Cardiac fibroblast (primary cell): ENCODE measurements at regions not wholly inside any gene's neighbourhood (a gene's known extent, or its start where the extent isn't known, plus 50 kb on each side); places are given as distances from the start of the nearest gene placed in this dataset.

Source experiments
- DNase-seq, 2 donors: peaks; one replicate each; pipeline versions ENCODE4 v3.0.0 to v3.0.0-alpha.2; 2010; ENCODE audit warnings: low read depth in 2 of 2
- H3K4me3 ChIP-seq, 2 donors: replicated peaks in 1 of 2; 1 replicate in 1 of 2; 2 replicates in 1 of 2; pipeline ENCODE4 v1.5.1; 2011; ENCODE audit warnings: low read depth in 2 of 2, low read length in 2 of 2, mild to moderate bottlenecking in 2 of 2, moderate library complexity in 1 of 2
- TF ChIP-seq, protein P1 (sequence below): IDR thresholded peaks from one replicate; pipeline ENCODE4 v1.5.1; 2011; ENCODE audit warnings: low read depth, mild to moderate bottlenecking, low read length, inconsistent platforms

DNA sequence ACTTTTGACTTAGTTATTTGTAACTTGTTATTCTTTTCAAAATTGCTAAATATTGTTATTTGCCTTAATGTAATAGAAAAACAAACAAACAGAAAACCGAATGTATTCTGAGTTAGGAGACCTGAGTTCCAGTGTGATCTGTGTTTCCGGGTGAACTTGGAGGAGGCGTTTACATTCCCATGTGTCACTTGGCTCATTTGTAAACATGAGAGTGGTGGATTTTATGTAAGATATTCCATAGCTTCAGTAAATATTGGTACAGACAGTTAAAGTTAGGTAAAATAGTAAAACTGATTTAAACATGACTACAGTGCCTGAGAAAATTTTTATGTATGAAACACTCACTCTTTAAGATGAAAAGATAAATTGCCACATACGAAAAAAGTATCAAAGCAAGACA lies 287.3 kb upstream of the POU1F1 start:
- DNase-seq, result no peak
- TF ChIP-seq, protein P1, sequence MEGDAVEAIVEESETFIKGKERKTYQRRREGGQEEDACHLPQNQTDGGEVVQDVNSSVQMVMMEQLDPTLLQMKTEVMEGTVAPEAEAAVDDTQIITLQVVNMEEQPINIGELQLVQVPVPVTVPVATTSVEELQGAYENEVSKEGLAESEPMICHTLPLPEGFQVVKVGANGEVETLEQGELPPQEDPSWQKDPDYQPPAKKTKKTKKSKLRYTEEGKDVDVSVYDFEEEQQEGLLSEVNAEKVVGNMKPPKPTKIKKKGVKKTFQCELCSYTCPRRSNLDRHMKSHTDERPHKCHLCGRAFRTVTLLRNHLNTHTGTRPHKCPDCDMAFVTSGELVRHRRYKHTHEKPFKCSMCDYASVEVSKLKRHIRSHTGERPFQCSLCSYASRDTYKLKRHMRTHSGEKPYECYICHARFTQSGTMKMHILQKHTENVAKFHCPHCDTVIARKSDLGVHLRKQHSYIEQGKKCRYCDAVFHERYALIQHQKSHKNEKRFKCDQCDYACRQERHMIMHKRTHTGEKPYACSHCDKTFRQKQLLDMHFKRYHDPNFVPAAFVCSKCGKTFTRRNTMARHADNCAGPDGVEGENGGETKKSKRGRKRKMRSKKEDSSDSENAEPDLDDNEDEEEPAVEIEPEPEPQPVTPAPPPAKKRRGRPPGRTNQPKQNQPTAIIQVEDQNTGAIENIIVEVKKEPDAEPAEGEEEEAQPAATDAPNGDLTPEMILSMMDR, result no peak
- H3K4me3 ChIP-seq, result no peak overlapping the region

DNA sequence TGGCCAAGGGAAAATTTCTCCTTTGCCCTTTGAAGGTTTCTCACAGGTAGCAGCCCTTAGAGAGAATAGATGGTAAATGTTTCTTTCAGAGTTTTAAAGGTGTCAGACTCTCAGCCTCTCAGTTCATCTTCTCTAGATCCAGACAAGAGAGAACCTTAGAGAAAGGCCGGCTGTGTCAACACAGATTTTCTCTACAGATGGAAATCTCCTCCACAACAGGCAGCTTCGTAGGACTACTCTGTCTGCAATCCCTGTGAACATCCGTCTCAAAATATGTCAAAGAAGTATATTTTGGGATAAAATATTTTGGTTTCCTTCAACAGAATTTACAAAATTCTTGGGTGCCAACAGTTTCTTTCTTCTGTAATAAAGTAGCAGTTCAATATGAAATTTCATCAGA lies 282.1 kb upstream of the POU1F1 start:
- H3K4me3 ChIP-seq, result no peak overlapping the region
- TF ChIP-seq, protein P1, result no peak
- DNase-seq, result no peak

DNA sequence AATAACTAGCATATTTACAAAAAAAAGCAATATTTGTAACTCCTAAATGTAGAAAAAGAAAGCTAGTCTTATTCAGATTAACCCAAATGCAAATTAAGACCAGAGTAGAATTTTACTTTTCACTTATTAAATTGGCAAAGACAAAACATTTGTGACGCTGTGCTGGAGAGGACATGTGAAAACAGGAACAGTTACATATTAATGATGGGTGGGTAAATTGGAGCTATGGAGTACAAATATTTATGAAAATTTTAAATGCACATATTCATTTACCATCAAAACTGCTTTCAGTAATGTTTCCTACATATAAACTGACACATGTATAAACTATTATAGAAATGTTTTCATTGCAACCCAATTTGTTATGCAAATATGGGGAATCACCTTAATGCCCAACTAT lies 278.9 kb upstream of the POU1F1 start:
- no peak overlapping the region for H3K4me3 ChIP-seq
- TF ChIP-seq, protein P1, result no peak
- no peak for DNase-seq

DNA sequence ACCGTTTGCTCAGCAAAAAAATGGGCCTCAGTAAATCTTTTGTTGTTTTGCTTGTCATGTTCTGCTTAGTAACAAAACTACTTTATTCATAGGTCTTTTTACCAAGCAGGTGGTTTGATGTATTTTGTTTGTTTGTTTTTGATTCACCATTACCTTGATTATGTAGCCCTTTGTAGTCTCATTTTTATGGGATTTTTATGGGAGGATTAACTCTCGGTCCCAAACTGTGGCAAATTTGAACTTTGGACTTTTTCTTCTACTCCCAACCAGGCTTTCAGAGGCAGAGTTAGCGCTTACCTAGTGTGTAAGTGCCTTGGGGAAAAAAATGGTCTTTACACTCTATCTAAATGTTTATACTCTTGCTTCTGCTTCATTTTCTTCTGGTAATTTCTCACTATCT lies 276.7 kb upstream of the POU1F1 start:
- H3K4me3 ChIP-seq, result no peak overlapping the region
- TF ChIP-seq, protein P1, result no peak
- DNase-seq, result no peak

DNA sequence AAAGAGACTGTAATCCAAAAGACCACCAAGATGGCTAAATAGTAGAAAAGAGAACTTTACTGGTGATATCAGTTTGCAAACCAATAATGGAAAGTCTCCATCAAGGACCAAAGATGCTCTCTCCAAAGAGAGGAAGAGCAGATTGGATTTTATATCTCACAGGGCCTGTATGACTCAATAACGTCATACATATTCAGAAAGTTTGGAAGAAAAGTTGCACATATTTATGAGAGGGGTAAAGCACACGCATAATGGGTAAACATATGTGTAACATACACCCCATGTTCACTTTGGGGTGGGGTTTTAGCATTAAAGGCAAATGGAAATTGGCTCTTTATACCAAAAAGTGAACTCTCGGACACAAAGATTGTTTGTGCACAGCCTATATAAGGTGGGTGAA lies 274.5 kb upstream of the POU1F1 start:
- no peak for DNase-seq
- no peak overlapping the region for H3K4me3 ChIP-seq
- TF ChIP-seq, protein P1, result no peak

DNA sequence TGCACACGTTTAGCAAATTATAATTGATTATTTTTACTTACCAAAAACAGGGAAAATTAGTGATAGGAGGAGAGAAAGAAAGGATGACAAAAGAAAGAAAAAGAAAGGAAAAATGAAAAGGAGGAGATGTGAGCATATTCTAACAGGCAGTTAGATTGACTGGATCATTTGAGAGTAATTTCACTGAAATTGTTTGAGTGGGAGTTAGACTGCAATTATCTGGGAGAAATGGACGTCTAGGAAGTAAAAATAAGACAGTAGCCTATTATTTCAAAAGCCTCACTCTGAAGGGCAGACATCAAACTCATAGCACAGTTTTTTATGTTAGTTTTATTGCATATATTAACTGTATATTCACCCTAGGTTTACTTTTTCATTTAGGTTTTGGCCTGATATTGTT lies 272.8 kb upstream of the POU1F1 start:
- DNase-seq, result no peak
- TF ChIP-seq, protein P1, result no peak

DNA sequence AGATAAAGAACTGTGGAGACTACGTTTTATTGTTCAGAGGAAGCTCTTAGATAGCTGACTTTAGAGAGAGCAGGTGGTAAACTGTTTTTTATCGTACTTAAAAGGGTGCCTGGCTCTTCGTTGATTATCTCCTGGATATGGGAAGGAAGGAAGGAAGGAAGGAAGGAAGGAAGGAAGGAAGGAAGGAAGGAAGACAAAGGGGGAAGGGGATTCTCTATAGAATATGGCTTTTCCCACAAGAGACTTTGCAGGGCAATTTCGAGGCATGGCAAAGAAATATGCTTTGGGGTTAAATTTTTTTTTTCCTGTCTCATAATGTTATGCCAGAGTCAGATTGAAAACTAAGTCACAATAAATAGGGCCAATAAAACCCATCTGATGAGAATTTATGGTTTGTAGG lies 271.9 kb upstream of the POU1F1 start:
- DNase-seq, result no peak
- TF ChIP-seq, protein P1, result no peak
- no peak overlapping the region for H3K4me3 ChIP-seq

More for the DNA sequence above, 272.8 kb upstream of the POU1F1 start:
- H3K4me3 ChIP-seq, result no peak overlapping the region
